WTC11 (cell line): ENCODE measurements at regions not wholly inside any gene's neighbourhood (a gene's known extent, or its start where the extent isn't known, plus 50 kb on each side); places are given as distances from the start of the nearest gene placed in this dataset.

Experiments
- ATF2 ChIP-seq: sonication (generic); formaldehyde crosslinking; IDR thresholded peaks from 2 replicates; pipeline ENCODE4 v1.8.1; 2022; ENCODE audit warnings: low read depth, missing genetic modification reagents, borderline replicate concordance
- CREB1 ChIP-seq: sonication (generic); formaldehyde crosslinking; IDR thresholded peaks from 2 replicates; pipeline ENCODE4 v1.8.0; 2023; ENCODE audit warnings: mild to moderate bottlenecking, missing genetic modification reagents
- CTCF ChIP-seq: fragments of 200-600 bp; IDR thresholded peaks from 2 replicates; pipeline ENCODE4 v1.8.0; 2022; ENCODE audit warnings: antibody characterized with exemption
- HMGA2 ChIP-seq: fragments of 250-450 bp; sonication (Bioruptor Pico); IDR thresholded peaks from 2 replicates; pipeline ENCODE4 v1.4.0; 2021; ENCODE audit warnings: mild to moderate bottlenecking, moderate library complexity
- NR2C2 ChIP-seq: sonication (generic); formaldehyde crosslinking; IDR thresholded peaks from 2 replicates; pipeline ENCODE4 v1.8.0; 2022; ENCODE audit warnings: mild to moderate bottlenecking, missing genetic modification reagents
- PRDM15 ChIP-seq: sonication (generic); formaldehyde crosslinking; IDR thresholded peaks from 2 replicates; pipeline ENCODE4 v1.8.0; 2022; ENCODE audit warnings: missing genetic modification reagents
- SP1 ChIP-seq: sonication (generic); formaldehyde crosslinking; conservative IDR thresholded peaks from 2 replicates; pipeline ENCODE4 v1.8.1; 2022; ENCODE audit warnings: missing genetic modification reagents
- ZNF396 ChIP-seq: fragments of 250-450 bp; sonication (Bioruptor Pico); IDR thresholded peaks from 2 replicates; pipeline ENCODE4 v1.8.0; 2021; ENCODE audit warnings: mild to moderate bottlenecking, moderate library complexity, borderline replicate concordance
- ZNF416 ChIP-seq: fragments of 250-450 bp; sonication (Bioruptor Pico); IDR thresholded peaks from 2 replicates; pipeline ENCODE4 v1.9.0; 2021; ENCODE audit warnings: mild to moderate bottlenecking, inconsistent platforms

- no peak for TF ChIP-seq CTCF
- TF ChIP-seq CREB1 (CRISPR knock-in tag): no peak
- no peak for TF ChIP-seq HMGA2 (CRISPR knock-in tag)
- no peak for TF ChIP-seq ZNF396 (CRISPR knock-in tag)
- TF ChIP-seq ATF2 (CRISPR knock-in tag): no peak
- no peak for TF ChIP-seq NR2C2 (CRISPR knock-in tag)
- TF ChIP-seq SP1: no peak
- no peak for TF ChIP-seq ZNF416
- no peak for TF ChIP-seq PRDM15 (CRISPR knock-in tag)
Observed at GRCh38 chr2:61733563-61733962, 120.3 kb downstream of the FAM161A start.
